ENCODE measurements at regions not wholly inside any gene's neighbourhood (a gene's known extent, or its start where the extent isn't known, plus 50 kb on each side); places are given as distances from the start of the nearest gene placed in this dataset.

DNA sequence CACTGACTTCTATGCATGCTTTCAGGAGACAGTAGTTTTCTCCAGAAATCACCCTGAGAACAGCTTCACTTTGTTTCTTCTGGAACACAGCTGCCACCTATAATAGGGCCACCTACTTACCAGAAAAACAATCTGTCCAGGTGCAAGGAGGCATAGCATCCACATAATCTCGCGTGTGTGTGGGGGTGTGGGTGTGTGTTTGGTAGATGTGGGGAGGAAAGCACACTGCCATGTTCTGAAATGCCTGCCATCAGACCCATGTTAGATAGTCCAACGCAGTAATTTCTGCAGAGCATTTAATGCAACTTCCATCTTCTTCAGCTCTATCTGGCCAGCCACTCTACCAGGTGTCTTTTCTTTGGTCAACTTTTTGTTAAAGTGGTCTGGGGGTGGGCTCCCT is 102.9 kb downstream of the ACER2 start:
- no peak for DNase-seq (ENCODE audit: low spot score)

DNA sequence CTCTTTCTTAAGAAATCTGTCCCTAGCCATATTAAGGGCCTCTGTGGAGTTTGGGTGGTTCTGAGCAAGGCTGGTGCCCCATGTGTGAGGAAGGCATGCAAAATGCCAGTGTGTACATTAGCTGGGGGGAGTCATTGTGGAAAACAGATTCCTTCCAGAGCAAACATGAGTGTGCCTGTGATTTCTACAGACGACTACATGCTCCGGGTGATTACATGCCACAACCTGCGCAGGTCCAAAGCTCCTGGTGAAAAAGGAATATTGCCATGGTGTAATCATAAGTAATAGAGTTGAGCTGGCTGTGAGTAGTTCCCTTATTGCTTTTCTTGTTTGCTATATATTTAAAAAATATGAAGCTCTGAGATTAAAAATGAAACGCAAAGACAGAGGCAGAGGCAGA is 102.1 kb downstream of the ACER2 start:
- DNase-seq (ENCODE audit: low spot score), result no peak

Measured in H4 (cell line).